ENCODE measurements at regions not wholly inside any gene's neighbourhood (a gene's known extent, or its start where the extent isn't known, plus 50 kb on each side); places are given as distances from the start of the nearest gene placed in this dataset.
"Not testable (repeated sequence)": the region's sequence is repeated elsewhere in the genome, so short reads cannot be mapped to it uniquely, and the experiment has no call there.

GRCh38 chr6:169099411-169100202 is 154.0 kb downstream of the THBS2 start:
- DNase-seq (ENCODE audit: low spot score) = no peak
- no peak overlapping the region for H3K4me3 ChIP-seq
- TF ChIP-seq POLR2AphosphoS5 (IDR thresholded peaks at IDR 0.05) = no peak
- TF ChIP-seq CTCF (IDR thresholded peaks at IDR 0.05) = no peak
- TF ChIP-seq POLR2A (IDR thresholded peaks at IDR 0.05) = no peak

GRCh38 chr6:169098651-169099050 is 155.0 kb downstream of the THBS2 start:
- H3K36me3 ChIP-seq; DNase-seq (ENCODE audit: low spot score); H3K4me3 ChIP-seq; H3K4me1 ChIP-seq (replicated peaks); intact Hi-C loops (cut with DNase I); H3K27me3 ChIP-seq (replicated peaks; ENCODE audit: insufficient read depth); H3K9me3 ChIP-seq; H3K27ac ChIP-seq: not testable (repeated sequence)
- WGBS = 96% methylated on average over 2 of the region's 2 CpGs

More at GRCh38 chr6:169099411-169100202, 154.0 kb downstream of the THBS2 start:
- H3K4me1 ChIP-seq (replicated peaks) = no peaks in the 10 kb centered on the region
- 77% methylated on average over 5 of the region's 5 CpGs for WGBS
- intact Hi-C loops (cut with DNase I) = no loop called here
- no peaks in the 10 kb centered on the region for H3K9me3 ChIP-seq
- no peak overlapping the region for H3K27ac ChIP-seq
- H3K27me3 ChIP-seq (replicated peaks; ENCODE audit: insufficient read depth) = no peaks in the 10 kb centered on the region
- no peaks in the 10 kb centered on the region for H3K36me3 ChIP-seq

- intact Hi-C loops (cut with DNase I) = no loop called here
- Histone ChIP-seq H3K9me3 (no peaks in the 10 kb centered on the region), H3K27me3 (replicated peaks; ENCODE audit: insufficient read depth) (no peaks in the 10 kb centered on the region), H3K4me3 (no peak overlapping the region), H3K27ac (no peak overlapping the region), H3K36me3 (no peaks in the 10 kb centered on the region), H3K4me1 (replicated peaks) (no peaks in the 10 kb centered on the region)
- 64% methylated on average over 1 of the region's 1 CpG for WGBS
- TF ChIP-seq CTCF (IDR thresholded peaks at IDR 0.05) (no peak), POLR2A (IDR thresholded peaks at IDR 0.05) (no peak), POLR2AphosphoS5 (IDR thresholded peaks at IDR 0.05) (no peak)
- no peak for DNase-seq (ENCODE audit: low spot score)
Measured at GRCh38 chr6:169098116-169098515, 155.5 kb downstream of the THBS2 start.

GRCh38 chr6:169097381-169097959 is 156.2 kb downstream of the THBS2 start:
- intact Hi-C loops (cut with DNase I) = no loop called here
- Histone ChIP-seq H3K4me3 (no peak overlapping the region), H3K27ac (no peak overlapping the region), H3K27me3 (replicated peaks; ENCODE audit: insufficient read depth) (no peaks in the 10 kb centered on the region), H3K36me3 (no peaks in the 10 kb centered on the region), H3K9me3 (no peaks in the 10 kb centered on the region), H3K4me1 (replicated peaks) (no peaks in the 10 kb centered on the region)
- WGBS = 88% methylated on average over 11 of the region's 11 CpGs
- no peak for DNase-seq (ENCODE audit: low spot score)
- TF ChIP-seq CTCF (IDR thresholded peaks at IDR 0.05) = no peak
- no peak for TF ChIP-seq POLR2A (IDR thresholded peaks at IDR 0.05)
- TF ChIP-seq POLR2AphosphoS5 (IDR thresholded peaks at IDR 0.05) = no peak

GRCh38 chr6:169096388-169096787 is 157.3 kb downstream of the THBS2 start:
- Histone ChIP-seq H3K27me3 (replicated peaks; ENCODE audit: insufficient read depth) (no peaks in the 10 kb centered on the region), H3K36me3 (no peaks in the 10 kb centered on the region), H3K27ac (no peak overlapping the region), H3K4me1 (replicated peaks) (no peaks in the 10 kb centered on the region), H3K9me3 (no peaks in the 10 kb centered on the region), H3K4me3 (no peak overlapping the region)
- no peak for TF ChIP-seq POLR2AphosphoS5 (IDR thresholded peaks at IDR 0.05)
- no peak for TF ChIP-seq CTCF (IDR thresholded peaks at IDR 0.05)
- TF ChIP-seq POLR2A (IDR thresholded peaks at IDR 0.05) = no peak
- WGBS = 85% methylated on average over 5 of the region's 5 CpGs
- DNase-seq (ENCODE audit: low spot score) = no peak
- intact Hi-C loops (cut with DNase I) = no loop called here
